Skeletal muscle cell (primary cell): ENCODE measurements at regions not wholly inside any gene's neighbourhood (a gene's known extent, or its start where the extent isn't known, plus 50 kb on each side); places are given as distances from the start of the nearest gene placed in this dataset.

Source experiments
- DNase-seq: peaks from one replicate; pipeline ENCODE4 v3.0.0-alpha.2; 2010; ENCODE audit warnings: low read depth
- H3K4me3 ChIP-seq: 2 replicates; pipeline ENCODE4 v1.5.1; 2011; ENCODE audit warnings: low read depth, mild to moderate bottlenecking, control low read depth, low read length, moderate library complexity

- no peak for DNase-seq
- no peak overlapping the region for H3K4me3 ChIP-seq
Measured at GRCh38 chr2:134136731-134137130, 117.1 kb upstream of the MGAT5 start.

- H3K4me3 ChIP-seq = no peak overlapping the region
Measured at GRCh38 chr2:134137182-134137611, 116.7 kb upstream of the MGAT5 start.

GRCh38 chr2:134138115-134138514, 115.8 kb upstream of the MGAT5 start:
- DNase-seq = no peak
- no peak overlapping the region for H3K4me3 ChIP-seq

More at GRCh38 chr2:134137182-134137611, 116.7 kb upstream of the MGAT5 start:
- DNase-seq = no peak

- no peak overlapping the region for H3K4me3 ChIP-seq
- DNase-seq = no peak
Measured at GRCh38 chr2:134139611-134140010, 114.3 kb upstream of the MGAT5 start.

GRCh38 chr2:134140251-134140661, 113.6 kb upstream of the MGAT5 start:
- DNase-seq = no peak
- H3K4me3 ChIP-seq = no peak overlapping the region

GRCh38 chr2:134141598-134142340, 112.1 kb upstream of the MGAT5 start:
- H3K4me3 ChIP-seq = no peak overlapping the region
- no peak for DNase-seq

GRCh38 chr2:134142341-134142738, 111.5 kb upstream of the MGAT5 start:
- no peak overlapping the region for H3K4me3 ChIP-seq
- no peak for DNase-seq

- no peak overlapping the region for H3K4me3 ChIP-seq
- no peak for DNase-seq
Measured at GRCh38 chr2:134142903-134143302, 111.0 kb upstream of the MGAT5 start.

- H3K4me3 ChIP-seq = no peak overlapping the region
- no peak for DNase-seq
Measured at GRCh38 chr2:134143568-134143967, 110.3 kb upstream of the MGAT5 start.

- H3K4me3 ChIP-seq = no peak overlapping the region
- no peak for DNase-seq
Measured at GRCh38 chr2:134144081-134144596, 109.7 kb upstream of the MGAT5 start.

GRCh38 chr2:134144651-134145050, 109.2 kb upstream of the MGAT5 start:
- no peak overlapping the region for H3K4me3 ChIP-seq
- no peak for DNase-seq

- no peak overlapping the region for H3K4me3 ChIP-seq
- no peak for DNase-seq
Measured at GRCh38 chr2:134145519-134145918, 108.4 kb upstream of the MGAT5 start.

GRCh38 chr2:134146161-134146560, 107.7 kb upstream of the MGAT5 start:
- no peak for DNase-seq
- no peak overlapping the region for H3K4me3 ChIP-seq

GRCh38 chr2:134146620-134147019, 107.3 kb upstream of the MGAT5 start:
- DNase-seq = no peak
- H3K4me3 ChIP-seq = no peak overlapping the region

GRCh38 chr2:134148172-134148571, 105.7 kb upstream of the MGAT5 start:
- no peak overlapping the region for H3K4me3 ChIP-seq
- DNase-seq = no peak

- no peak overlapping the region for H3K4me3 ChIP-seq
- no peak for DNase-seq
Measured at GRCh38 chr2:134148843-134149472, 104.9 kb upstream of the MGAT5 start.

GRCh38 chr2:134149904-134150303, 104.0 kb upstream of the MGAT5 start:
- no peak overlapping the region for H3K4me3 ChIP-seq
- no peak for DNase-seq

GRCh38 chr2:134150760-134151159, 103.1 kb upstream of the MGAT5 start:
- DNase-seq = no peak
- no peak overlapping the region for H3K4me3 ChIP-seq

- DNase-seq = no peak
- H3K4me3 ChIP-seq = no peak overlapping the region
Measured at GRCh38 chr2:134152045-134153010, 101.5 kb upstream of the MGAT5 start.
